ENCODE measurements at regions not wholly inside any gene's neighbourhood (a gene's known extent, or its start where the extent isn't known, plus 50 kb on each side); places are given as distances from the start of the nearest gene placed in this dataset.

DNA sequence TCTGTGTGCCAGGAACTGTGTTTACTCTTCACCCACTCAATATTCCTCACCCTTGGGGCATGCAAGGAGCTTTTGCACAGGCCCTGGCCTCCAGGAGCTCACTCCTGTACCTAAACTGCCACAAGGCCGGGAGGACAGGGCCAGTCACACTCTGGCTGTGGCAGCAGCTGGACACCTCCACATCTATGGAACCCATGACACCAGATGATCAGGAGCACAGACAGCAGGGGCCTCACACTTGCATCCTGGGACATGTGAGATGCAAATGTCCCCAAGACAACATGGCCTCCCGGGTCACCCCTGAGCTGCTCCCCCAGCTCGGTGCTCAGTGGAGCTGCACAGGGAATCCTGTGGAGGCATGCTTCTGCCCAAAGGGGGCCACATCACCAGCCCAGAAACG, 61.8 kb upstream of the SLC66A3 start:
- TF ChIP-seq, protein P1, sequence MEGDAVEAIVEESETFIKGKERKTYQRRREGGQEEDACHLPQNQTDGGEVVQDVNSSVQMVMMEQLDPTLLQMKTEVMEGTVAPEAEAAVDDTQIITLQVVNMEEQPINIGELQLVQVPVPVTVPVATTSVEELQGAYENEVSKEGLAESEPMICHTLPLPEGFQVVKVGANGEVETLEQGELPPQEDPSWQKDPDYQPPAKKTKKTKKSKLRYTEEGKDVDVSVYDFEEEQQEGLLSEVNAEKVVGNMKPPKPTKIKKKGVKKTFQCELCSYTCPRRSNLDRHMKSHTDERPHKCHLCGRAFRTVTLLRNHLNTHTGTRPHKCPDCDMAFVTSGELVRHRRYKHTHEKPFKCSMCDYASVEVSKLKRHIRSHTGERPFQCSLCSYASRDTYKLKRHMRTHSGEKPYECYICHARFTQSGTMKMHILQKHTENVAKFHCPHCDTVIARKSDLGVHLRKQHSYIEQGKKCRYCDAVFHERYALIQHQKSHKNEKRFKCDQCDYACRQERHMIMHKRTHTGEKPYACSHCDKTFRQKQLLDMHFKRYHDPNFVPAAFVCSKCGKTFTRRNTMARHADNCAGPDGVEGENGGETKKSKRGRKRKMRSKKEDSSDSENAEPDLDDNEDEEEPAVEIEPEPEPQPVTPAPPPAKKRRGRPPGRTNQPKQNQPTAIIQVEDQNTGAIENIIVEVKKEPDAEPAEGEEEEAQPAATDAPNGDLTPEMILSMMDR (IDR thresholded peaks at IDR 0.05): no peak
- TF ChIP-seq POLR2A (IDR thresholded peaks at IDR 0.05) (no peak), POLR2AphosphoS5 (IDR thresholded peaks at IDR 0.05) (no peak)
